Adrenal gland (tissue), 5 donors: ENCODE measurements at regions not wholly inside any gene's neighbourhood (a gene's known extent, or its start where the extent isn't known, plus 50 kb on each side); places are given as distances from the start of the nearest gene placed in this dataset.

Source experiments
- CTCF ChIP-seq, 6 experiments: fragments of 450-650 bp in 4 of 6; fragments of 200-600 bp in 2 of 6; sonication (generic) in 1 of 6; IDR thresholded peaks; 1 replicate in 5 of 6; 2 replicates in 1 of 6; pipeline versions ENCODE4 v1.5.1 to v1.8.0; 2016 to 2021; ENCODE audit warnings: antibody characterized with exemption in 6 of 6, mild to moderate bottlenecking in 2 of 6, moderate library complexity in 1 of 6
- POLR2A ChIP-seq, 2 donors: fragments of 450-650 bp; IDR thresholded peaks; one replicate each; pipeline ENCODE4 v1.6.1; 2017; ENCODE audit warnings: antibody characterized with exemption in 2 of 2, mild to moderate bottlenecking in 2 of 2, moderate library complexity in 1 of 2
- donor health status: DM: no; HTN: no; CAD: no.

DNA sequence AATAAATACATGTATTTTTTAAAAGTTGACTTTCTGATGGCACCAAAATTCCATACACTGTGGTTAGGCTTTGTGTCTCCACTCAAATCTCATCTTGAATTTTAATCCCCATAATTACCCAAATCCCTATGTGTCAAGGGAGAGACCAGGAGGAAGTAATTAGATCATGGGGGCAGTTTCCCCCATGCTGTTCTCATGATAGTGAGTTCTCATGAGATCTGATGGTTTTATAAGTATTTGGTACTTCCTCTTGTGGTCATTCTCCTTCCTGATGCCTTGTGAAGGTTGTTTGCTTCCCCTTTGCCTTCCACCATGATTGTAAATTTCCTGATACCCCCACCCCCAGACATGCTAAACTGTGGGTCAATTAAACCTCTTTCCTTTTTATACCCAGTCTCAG lies 1218.4 kb upstream of the PRMT6 start:
- TF ChIP-seq CTCF (IDR thresholded peaks at IDR 0.05), result no peak
- no peak for TF ChIP-seq POLR2A (IDR thresholded peaks at IDR 0.05)
